GM21360 (cell line): ENCODE measurements at regions not wholly inside any gene's neighbourhood (a gene's known extent, or its start where the extent isn't known, plus 50 kb on each side); places are given as distances from the start of the nearest gene placed in this dataset.
"Not testable (repeated sequence)": the region's sequence is repeated elsewhere in the genome, so short reads cannot be mapped to it uniquely, and the experiment has no call there.

Source experiments
- ATAC-seq: cut with Tn5 transposase; IDR thresholded peaks from one replicate; pipeline ENCODE4 v1.9.1; 2021; ENCODE audit warnings: mild to moderate bottlenecking, moderate library complexity; ENCODE audit not compliant: unreplicated experiment

- no peak for ATAC-seq
Observed at GRCh38 chr1:213702703-213703102, 285.1 kb upstream of the PROX1 start.

- ATAC-seq, result no peak
Observed at GRCh38 chr1:213704941-213705340, 282.8 kb upstream of the PROX1 start.

GRCh38 chr1:213711833-213712490 lies 275.8 kb upstream of the PROX1 start:
- ATAC-seq, result not testable (repeated sequence)

- no peak for ATAC-seq
Observed at GRCh38 chr1:213714645-213715044, 273.1 kb upstream of the PROX1 start.

- no peak for ATAC-seq
Observed at GRCh38 chr1:213715182-213715581, 272.6 kb upstream of the PROX1 start.

- no peak for ATAC-seq
Observed at GRCh38 chr1:213719462-213719861, 268.3 kb upstream of the PROX1 start.

- ATAC-seq, result no peak
Observed at GRCh38 chr1:213720032-213720431, 267.7 kb upstream of the PROX1 start.

- ATAC-seq, result no peak
Observed at GRCh38 chr1:213723187-213723586, 264.6 kb upstream of the PROX1 start.

- ATAC-seq, result no peak
Observed at GRCh38 chr1:213724640-213725536, 262.9 kb upstream of the PROX1 start.

- no peak for ATAC-seq
Observed at GRCh38 chr1:213727853-213728592, 259.8 kb upstream of the PROX1 start.

GRCh38 chr1:213728593-213729536 lies 258.9 kb upstream of the PROX1 start:
- no peak for ATAC-seq

GRCh38 chr1:213733705-213734104 lies 254.1 kb upstream of the PROX1 start:
- no peak for ATAC-seq

- no peak for ATAC-seq
Observed at GRCh38 chr1:213737398-213738035, 250.3 kb upstream of the PROX1 start.

GRCh38 chr1:213738658-213739057 lies 249.1 kb upstream of the PROX1 start:
- ATAC-seq, result no peak

GRCh38 chr1:213742992-213743391 lies 244.8 kb upstream of the PROX1 start:
- no peak for ATAC-seq

- no peak for ATAC-seq
Observed at GRCh38 chr1:213744780-213745179, 243.0 kb upstream of the PROX1 start.

GRCh38 chr1:213745451-213745850 lies 242.3 kb upstream of the PROX1 start:
- ATAC-seq, result no peak

GRCh38 chr1:213749558-213749957 lies 238.2 kb upstream of the PROX1 start:
- ATAC-seq, result no peak

- no peak for ATAC-seq
Observed at GRCh38 chr1:213750231-213751063, 237.3 kb upstream of the PROX1 start.
